ENCODE measurements at regions not wholly inside any gene's neighbourhood (a gene's known extent, or its start where the extent isn't known, plus 50 kb on each side); places are given as distances from the start of the nearest gene placed in this dataset.

GRCh38 chr7:26101361-26102151 lies 50.4 kb upstream of the NFE2L3 start:
- DNase-seq, result no peak

- no peak for DNase-seq
Observed at GRCh38 chr7:26102176-26102575, 49.8 kb upstream of the NFE2L3 start.

All from effector CD4-positive, alpha-beta T cell (primary cell).